GM12878 (cell line): ENCODE measurements at regions not wholly inside any gene's neighbourhood (a gene's known extent, or its start where the extent isn't known, plus 50 kb on each side); places are given as distances from the start of the nearest gene placed in this dataset.

Experiments
- ATAC-seq: fragments of 200-7000 bp; cut with Tn5 transposase; 3 replicates; pipeline ENCODE4 v1.9.1; 2020; ENCODE audit warnings: mild to moderate bottlenecking, moderate library complexity
- BruUV-seq: library from RNA; stranded (reverse); fragments of 400-500 nt; replicated peaks from 2 replicates; lab custom pipeline; 2021; lab: Mats Ljungman, UMichigan
- CTCF ChIA-PET: fragments of 300-600 bp; sonication (Branson Sonifier 250); formaldehyde crosslinking; extraction: SDS; loops from one replicate; lab custom pipeline; 2021; ENCODE audit warnings: inconsistent platforms; lab: Yijun Ruan, JAX
- POLR2A ChIA-PET: fragments of 350-600 bp; formaldehyde crosslinking; extraction: SDS; loops from one replicate; lab custom pipeline; 2021; ENCODE audit warnings: inconsistent platforms; lab: Charles Lee
- RAD21 ChIA-PET: fragments of 300-600 bp; sonication (Branson Sonifier 250); formaldehyde crosslinking; loops from one replicate; lab custom pipeline; 2023; ENCODE audit warnings: antibody characterized with exemption; ENCODE audit not compliant: unreplicated experiment; lab: Charles Lee
- SMC1A ChIA-PET: fragments of 300-600 bp; sonication (Branson Sonifier 250); formaldehyde crosslinking; loops from one replicate; lab custom pipeline; 2023; ENCODE audit not compliant: unreplicated experiment, uncharacterized antibody; lab: Charles Lee
- DNase-seq: peaks from one replicate; pipeline ENCODE4 v3.0.0-alpha.2; 2011; ENCODE audit warnings: low read depth, low spot score
- FAIRE-seq: peaks from 3 replicates; lab custom pipeline; 2011; peaks lifted over from hg19 to GRCh38; lab: Jason Lieb, UNC
- H2AFZ ChIP-seq: 2 replicates; pipeline ENCODE4 v1.6.0; 2011; ENCODE audit warnings: low read depth, low read length, control low read depth; ENCODE audit not compliant: control insufficient read depth
- H3K27ac ChIP-seq: 2 replicates; pipeline ENCODE4 v1.5.1; 2011; ENCODE audit warnings: control low read depth; ENCODE audit not compliant: control insufficient read depth, insufficient read depth
- H3K27me3 ChIP-seq, 2 experiments: replicated peaks in 1 of 2; 2 replicates each; pipeline versions ENCODE4 v1.6.0 to v1.6.1; 2011; ENCODE audit warnings: low read length in 1 of 2; ENCODE audit not compliant: control insufficient read depth in 2 of 2, insufficient read depth in 2 of 2
- H3K36me3 ChIP-seq, 2 experiments: 2 replicates each; pipeline ENCODE4 v1.5.1; 2011; ENCODE audit warnings: low read length in 1 of 2; ENCODE audit not compliant: control insufficient read depth in 2 of 2, insufficient read depth in 2 of 2
- H3K4me1 ChIP-seq: 2 replicates; pipeline ENCODE4 v1.6.1; 2011; ENCODE audit warnings: mild to moderate bottlenecking, low read length, moderate library complexity, mixed read lengths; ENCODE audit not compliant: control insufficient read depth, insufficient read depth
- H3K4me2 ChIP-seq: 2 replicates; pipeline ENCODE4 v1.6.0; 2011; ENCODE audit warnings: control low read depth; ENCODE audit not compliant: control insufficient read depth, insufficient read depth
- H3K4me3 ChIP-seq: fragments of 200-600 bp; sonication (generic); 2 replicates; pipeline ENCODE4 v1.5.1; 2016
- H3K79me2 ChIP-seq: 2 replicates; pipeline ENCODE4 v1.6.0; 2011; ENCODE audit warnings: low read length; ENCODE audit not compliant: control insufficient read depth, insufficient read depth
- H3K9ac ChIP-seq: 2 replicates; pipeline ENCODE4 v1.8.0; 2011; ENCODE audit warnings: low read length, control low read depth, mixed read lengths; ENCODE audit not compliant: control insufficient read depth, insufficient read depth
- H3K9me3 ChIP-seq: replicated peaks from 3 replicates; pipeline ENCODE4 v1.5.1; 2011; ENCODE audit warnings: mild to moderate bottlenecking, low read length; ENCODE audit not compliant: control insufficient read depth, insufficient read depth
- H4K20me1 ChIP-seq: 2 replicates; pipeline ENCODE4 v1.6.0; 2011; ENCODE audit not compliant: control insufficient read depth, insufficient read depth
- DPF2 ChIP-seq: fragments of 450-650 bp; IDR thresholded peaks from 2 replicates; pipeline ENCODE4 v1.6.1; 2017; ENCODE audit warnings: mild to moderate bottlenecking
- JUNB ChIP-seq: IDR thresholded peaks from 2 replicates; pipeline ENCODE4 v1.6.1; 2016; ENCODE audit warnings: antibody characterized with exemption, mild to moderate bottlenecking
- ZNF622 ChIP-seq: fragments of 450-650 bp; IDR thresholded peaks from 2 replicates; pipeline ENCODE4 v1.6.1; 2017; ENCODE audit warnings: mild to moderate bottlenecking, inconsistent platforms
- whole genome bisulfite sequencing: methylation state at CpG from one replicate; pipeline ENCODE4 v1.1.6; 2016; ENCODE audit warnings: low lambda C conversion rate; ENCODE audit not compliant: insufficient replicate concordance, insufficient coverage; ENCODE audit errors: missing lambda C conversion rate; 5-methylcytosine and 5-hydroxymethylcytosine counted together
- in situ Hi-C: fragments of 300-500 bp; cut with MboI; formaldehyde crosslinking; loops from 9 replicates; pipeline ENCODE4 v1.14.3; 2018; ENCODE audit warnings: mixed read lengths
- intact Hi-C: fragments of 100-400 bp; cut with micrococcal nuclease; formaldehyde crosslinking; loops from one replicate; pipeline ENCODE4 v1.14.2; 2022; ENCODE audit not compliant: unreplicated experiment
- TF ChIP-seq, protein P1 (sequence below): fragments of 450-650 bp; IDR thresholded peaks from 2 replicates; pipeline ENCODE4 v1.6.1; 2016; ENCODE audit warnings: mild to moderate bottlenecking, moderate library complexity, borderline replicate concordance

GRCh38 chr7:159246702-159247480, 102.2 kb upstream of the VIPR2 start:
- no peaks in the 10 kb centered on the region for H4K20me1 ChIP-seq

More at GRCh38 chr7:159246702-159247480, 102.2 kb upstream of the VIPR2 start:
- in situ Hi-C loops: no loop called here
- no peak for DNase-seq
- RAD21 ChIA-PET: no interaction called here
- BruUV-seq: no TSS peak
- intact Hi-C loops: no loop called here
- Histone ChIP-seq H2AFZ (no peak overlapping the region), H3K9ac (no peak overlapping the region), H3K4me1 (no peaks in the 10 kb centered on the region), H3K27me3 (no peaks in the 10 kb centered on the region), H3K79me2 (no peaks in the 10 kb centered on the region), H3K4me2 (no peak overlapping the region), H3K4me3 (no peak overlapping the region), H3K9me3 (no peaks in the 10 kb centered on the region), H3K36me3 (no peaks in the 10 kb centered on the region), H3K27ac (no peak overlapping the region)
- CTCF ChIA-PET: no interaction called here
- TF ChIP-seq, protein P1, sequence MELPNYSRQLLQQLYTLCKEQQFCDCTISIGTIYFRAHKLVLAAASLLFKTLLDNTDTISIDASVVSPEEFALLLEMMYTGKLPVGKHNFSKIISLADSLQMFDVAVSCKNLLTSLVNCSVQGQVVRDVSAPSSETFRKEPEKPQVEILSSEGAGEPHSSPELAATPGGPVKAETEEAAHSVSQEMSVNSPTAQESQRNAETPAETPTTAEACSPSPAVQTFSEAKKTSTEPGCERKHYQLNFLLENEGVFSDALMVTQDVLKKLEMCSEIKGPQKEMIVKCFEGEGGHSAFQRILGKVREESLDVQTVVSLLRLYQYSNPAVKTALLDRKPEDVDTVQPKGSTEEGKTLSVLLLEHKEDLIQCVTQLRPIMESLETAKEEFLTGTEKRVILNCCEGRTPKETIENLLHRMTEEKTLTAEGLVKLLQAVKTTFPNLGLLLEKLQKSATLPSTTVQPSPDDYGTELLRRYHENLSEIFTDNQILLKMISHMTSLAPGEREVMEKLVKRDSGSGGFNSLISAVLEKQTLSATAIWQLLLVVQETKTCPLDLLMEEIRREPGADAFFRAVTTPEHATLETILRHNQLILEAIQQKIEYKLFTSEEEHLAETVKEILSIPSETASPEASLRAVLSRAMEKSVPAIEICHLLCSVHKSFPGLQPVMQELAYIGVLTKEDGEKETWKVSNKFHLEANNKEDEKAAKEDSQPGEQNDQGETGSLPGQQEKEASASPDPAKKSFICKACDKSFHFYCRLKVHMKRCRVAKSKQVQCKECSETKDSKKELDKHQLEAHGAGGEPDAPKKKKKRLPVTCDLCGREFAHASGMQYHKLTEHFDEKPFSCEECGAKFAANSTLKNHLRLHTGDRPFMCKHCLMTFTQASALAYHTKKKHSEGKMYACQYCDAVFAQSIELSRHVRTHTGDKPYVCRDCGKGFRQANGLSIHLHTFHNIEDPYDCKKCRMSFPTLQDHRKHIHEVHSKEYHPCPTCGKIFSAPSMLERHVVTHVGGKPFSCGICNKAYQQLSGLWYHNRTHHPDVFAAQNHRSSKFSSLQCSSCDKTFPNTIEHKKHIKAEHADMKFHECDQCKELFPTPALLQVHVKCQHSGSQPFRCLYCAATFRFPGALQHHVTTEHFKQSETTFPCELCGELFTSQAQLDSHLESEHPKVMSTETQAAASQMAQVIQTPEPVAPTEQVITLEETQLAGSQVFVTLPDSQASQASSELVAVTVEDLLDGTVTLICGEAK: no peak
- no peak for TF ChIP-seq ZNF622
- no peak for TF ChIP-seq DPF2
- no peak for TF ChIP-seq JUNB
- SMC1A ChIA-PET: interaction anchor here (1.2 kb wide), 1 partner anchor 11 kb away, joined by 3 read pairs; no protein-coding TSS in a partner anchor
- ATAC-seq: no peak
- POLR2A ChIA-PET: no interaction called here
- WGBS: 0% methylated on average over 2 of the region's 2 CpGs
- FAIRE-seq: no peak
